ENCODE measurements at regions not wholly inside any gene's neighbourhood (a gene's known extent, or its start where the extent isn't known, plus 50 kb on each side); places are given as distances from the start of the nearest gene placed in this dataset.
"Not testable (repeated sequence)": the region's sequence is repeated elsewhere in the genome, so short reads cannot be mapped to it uniquely, and the experiment has no call there.

- TF ChIP-seq, protein P1, sequence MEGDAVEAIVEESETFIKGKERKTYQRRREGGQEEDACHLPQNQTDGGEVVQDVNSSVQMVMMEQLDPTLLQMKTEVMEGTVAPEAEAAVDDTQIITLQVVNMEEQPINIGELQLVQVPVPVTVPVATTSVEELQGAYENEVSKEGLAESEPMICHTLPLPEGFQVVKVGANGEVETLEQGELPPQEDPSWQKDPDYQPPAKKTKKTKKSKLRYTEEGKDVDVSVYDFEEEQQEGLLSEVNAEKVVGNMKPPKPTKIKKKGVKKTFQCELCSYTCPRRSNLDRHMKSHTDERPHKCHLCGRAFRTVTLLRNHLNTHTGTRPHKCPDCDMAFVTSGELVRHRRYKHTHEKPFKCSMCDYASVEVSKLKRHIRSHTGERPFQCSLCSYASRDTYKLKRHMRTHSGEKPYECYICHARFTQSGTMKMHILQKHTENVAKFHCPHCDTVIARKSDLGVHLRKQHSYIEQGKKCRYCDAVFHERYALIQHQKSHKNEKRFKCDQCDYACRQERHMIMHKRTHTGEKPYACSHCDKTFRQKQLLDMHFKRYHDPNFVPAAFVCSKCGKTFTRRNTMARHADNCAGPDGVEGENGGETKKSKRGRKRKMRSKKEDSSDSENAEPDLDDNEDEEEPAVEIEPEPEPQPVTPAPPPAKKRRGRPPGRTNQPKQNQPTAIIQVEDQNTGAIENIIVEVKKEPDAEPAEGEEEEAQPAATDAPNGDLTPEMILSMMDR (IDR thresholded peaks at IDR 0.05): not testable (repeated sequence)
- not testable (repeated sequence) for TF ChIP-seq USF2 (IDR thresholded peaks at IDR 0.05; ENCODE audit: borderline replicate concordance, low read depth, low read length); FOXM1 (IDR thresholded peaks at IDR 0.05; ENCODE audit: low read depth); EP300 (IDR thresholded peaks at IDR 0.05; ENCODE audit: borderline replicate concordance in 1 of 2, low read depth in 1 of 2, low read length in 1 of 2); JUND (IDR thresholded peaks at IDR 0.05); TAF1 (IDR thresholded peaks at IDR 0.05; ENCODE audit: borderline replicate concordance, low read depth, low read length)
Measured at GRCh38 chr22:15832235-15832634, 142.4 kb downstream of the POTEH start.
